Cardiac fibroblast (primary cell): ENCODE measurements at regions not wholly inside any gene's neighbourhood (a gene's known extent, or its start where the extent isn't known, plus 50 kb on each side); places are given as distances from the start of the nearest gene placed in this dataset.

Experiments
- DNase-seq, 2 donors: peaks; one replicate each; pipeline versions ENCODE4 v3.0.0 to v3.0.0-alpha.2; 2010; ENCODE audit warnings: low read depth in 2 of 2
- H3K4me3 ChIP-seq, 2 donors: replicated peaks in 1 of 2; 1 replicate in 1 of 2; 2 replicates in 1 of 2; pipeline ENCODE4 v1.5.1; 2011; ENCODE audit warnings: low read depth in 2 of 2, low read length in 2 of 2, mild to moderate bottlenecking in 2 of 2, moderate library complexity in 1 of 2
- TF ChIP-seq, protein P1 (sequence below): IDR thresholded peaks from one replicate; pipeline ENCODE4 v1.5.1; 2011; ENCODE audit warnings: low read depth, mild to moderate bottlenecking, low read length, inconsistent platforms

- peak; percentile 62 for DNase-seq
- no peak overlapping the region for H3K4me3 ChIP-seq
- TF ChIP-seq, protein P1, sequence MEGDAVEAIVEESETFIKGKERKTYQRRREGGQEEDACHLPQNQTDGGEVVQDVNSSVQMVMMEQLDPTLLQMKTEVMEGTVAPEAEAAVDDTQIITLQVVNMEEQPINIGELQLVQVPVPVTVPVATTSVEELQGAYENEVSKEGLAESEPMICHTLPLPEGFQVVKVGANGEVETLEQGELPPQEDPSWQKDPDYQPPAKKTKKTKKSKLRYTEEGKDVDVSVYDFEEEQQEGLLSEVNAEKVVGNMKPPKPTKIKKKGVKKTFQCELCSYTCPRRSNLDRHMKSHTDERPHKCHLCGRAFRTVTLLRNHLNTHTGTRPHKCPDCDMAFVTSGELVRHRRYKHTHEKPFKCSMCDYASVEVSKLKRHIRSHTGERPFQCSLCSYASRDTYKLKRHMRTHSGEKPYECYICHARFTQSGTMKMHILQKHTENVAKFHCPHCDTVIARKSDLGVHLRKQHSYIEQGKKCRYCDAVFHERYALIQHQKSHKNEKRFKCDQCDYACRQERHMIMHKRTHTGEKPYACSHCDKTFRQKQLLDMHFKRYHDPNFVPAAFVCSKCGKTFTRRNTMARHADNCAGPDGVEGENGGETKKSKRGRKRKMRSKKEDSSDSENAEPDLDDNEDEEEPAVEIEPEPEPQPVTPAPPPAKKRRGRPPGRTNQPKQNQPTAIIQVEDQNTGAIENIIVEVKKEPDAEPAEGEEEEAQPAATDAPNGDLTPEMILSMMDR, result no peak
Observed at GRCh38 chr3:107986505-107986904, 104.3 kb downstream of the CD47 start.

DNA sequence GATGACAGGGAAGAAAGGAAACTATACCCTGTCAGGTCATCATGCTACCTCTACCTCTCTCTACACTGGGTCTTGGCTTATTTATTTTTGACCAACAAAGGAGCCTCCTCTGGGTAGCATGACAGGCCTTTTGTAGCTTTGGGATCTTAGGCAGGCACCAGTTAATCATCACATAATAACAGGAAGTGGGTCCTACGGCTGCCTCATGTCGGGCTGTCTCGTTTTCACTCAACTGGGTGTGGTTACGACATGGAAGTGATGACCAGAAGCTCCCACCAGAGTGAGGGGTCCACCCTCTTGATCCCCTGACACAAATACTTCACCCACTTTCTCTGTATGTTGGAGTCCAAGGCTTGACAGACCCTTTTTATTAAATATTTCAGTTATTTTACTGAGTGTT lies 105.3 kb downstream of the CD47 start:
- DNase-seq, result peak in 1 of 2 donors; percentile 60
- TF ChIP-seq, protein P1, result no peak
- no peak overlapping the region for H3K4me3 ChIP-seq

DNA sequence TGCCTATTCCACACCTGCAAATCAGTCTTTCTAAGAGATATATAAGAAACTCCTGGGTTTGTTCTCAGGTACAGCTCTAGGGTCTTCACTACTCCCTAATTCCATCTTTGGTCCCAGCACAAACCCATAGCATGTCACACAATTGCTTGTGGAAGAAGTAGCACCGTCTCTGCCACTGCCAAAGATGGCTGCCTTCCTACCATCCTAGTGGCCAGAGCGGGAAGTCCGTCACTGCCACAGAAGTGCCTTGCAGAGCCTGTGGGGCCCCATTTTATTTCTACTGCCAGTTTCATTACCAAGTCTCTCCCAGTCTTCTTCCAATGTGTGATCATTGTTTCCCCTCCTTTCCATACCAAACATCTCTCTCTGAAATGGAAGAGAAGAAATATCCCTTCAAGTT lies 107.6 kb downstream of the CD47 start:
- TF ChIP-seq, protein P1, result no peak
- no peak overlapping the region for H3K4me3 ChIP-seq
- no peak for DNase-seq

GRCh38 chr3:107982165-107982564 lies 108.7 kb downstream of the CD47 start:
- no peak overlapping the region for H3K4me3 ChIP-seq
- no peak for DNase-seq
- TF ChIP-seq, protein P1, result no peak

- TF ChIP-seq, protein P1, result no peak
- no peak overlapping the region for H3K4me3 ChIP-seq
- peak in 1 of 2 donors; percentile 61 for DNase-seq
Observed at GRCh38 chr3:107981471-107982111, 109.2 kb downstream of the CD47 start.

DNA sequence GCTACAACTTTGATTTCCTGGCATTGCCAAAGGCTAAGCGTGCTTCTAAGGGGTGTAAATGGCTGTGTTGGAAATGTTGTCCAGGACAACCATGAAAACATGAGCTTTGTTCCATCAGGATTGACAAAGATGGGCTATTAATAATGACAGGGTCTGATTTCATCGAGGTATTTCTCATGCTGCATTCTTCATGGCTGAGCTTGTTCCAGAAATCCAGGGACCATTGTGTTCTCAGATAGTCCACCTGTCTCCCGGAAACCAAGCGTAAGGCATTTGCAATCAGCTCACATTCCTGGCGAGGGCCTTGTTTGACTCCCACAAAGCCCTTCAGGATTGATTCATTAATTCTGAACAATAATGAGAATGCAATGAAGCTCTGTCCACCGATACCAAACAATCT lies 111.3 kb downstream of the CD47 start:
- H3K4me3 ChIP-seq, result no peak overlapping the region
- TF ChIP-seq, protein P1, result no peak
- DNase-seq, result peak in 1 of 2 donors; percentile 87
